ENCODE measurements at regions not wholly inside any gene's neighbourhood (a gene's known extent, or its start where the extent isn't known, plus 50 kb on each side); places are given as distances from the start of the nearest gene placed in this dataset.

GRCh38 chr3:87354398-87354797, 78.0 kb upstream of the POU1F1 start:
- no peak for DNase-seq (ENCODE audit: low read depth in 4 of 4, low spot score in 1 of 4)

- no peak for DNase-seq (ENCODE audit: low read depth in 4 of 4, low spot score in 1 of 4)
Observed at GRCh38 chr3:87351937-87352336, 75.6 kb upstream of the POU1F1 start.

GRCh38 chr3:87350367-87351199, 74.2 kb upstream of the POU1F1 start:
- DNase-seq (ENCODE audit: low read depth in 4 of 4, low spot score in 1 of 4), result no peak

- no peak for DNase-seq (ENCODE audit: low read depth in 4 of 4, low spot score in 1 of 4)
Observed at GRCh38 chr3:87349833-87350232, 73.4 kb upstream of the POU1F1 start.

- DNase-seq (ENCODE audit: low read depth in 4 of 4, low spot score in 1 of 4), result no peak
Observed at GRCh38 chr3:87336761-87337160, 60.4 kb upstream of the POU1F1 start.

GRCh38 chr3:87335931-87336330, 59.5 kb upstream of the POU1F1 start:
- no peak for DNase-seq (ENCODE audit: low read depth in 4 of 4, low spot score in 1 of 4)

DNA sequence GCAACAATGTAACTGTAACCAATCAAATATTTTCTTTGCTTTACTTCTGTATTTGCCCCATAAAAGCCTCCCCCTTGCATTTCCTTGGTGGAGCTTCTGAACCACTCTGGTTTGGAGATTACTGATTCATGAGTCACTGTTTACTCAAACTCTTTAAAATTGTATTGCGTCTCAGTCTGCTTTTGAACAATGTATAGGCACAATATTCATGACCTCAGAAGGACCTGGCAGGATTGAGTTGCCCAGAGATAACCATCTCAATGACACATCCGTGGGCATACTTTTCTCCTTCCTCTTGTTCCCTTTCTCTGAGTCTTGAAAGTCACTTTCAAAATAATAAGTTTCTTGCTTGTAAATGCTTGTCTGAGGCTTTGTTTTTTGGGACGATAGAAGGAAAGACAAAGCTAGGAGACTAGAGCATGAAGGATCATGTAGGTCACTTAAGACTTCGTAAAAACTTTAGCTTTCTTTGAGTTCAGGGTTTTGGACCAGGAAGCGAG, 57.1 kb upstream of the POU1F1 start:
- no peak for DNase-seq (ENCODE audit: low read depth in 4 of 4, low spot score in 1 of 4)

GRCh38 chr3:87332789-87333188, 56.4 kb upstream of the POU1F1 start:
- DNase-seq (ENCODE audit: low read depth in 4 of 4, low spot score in 1 of 4), result no peak

GRCh38 chr3:87329065-87329464, 52.7 kb upstream of the POU1F1 start:
- DNase-seq (ENCODE audit: low read depth in 4 of 4, low spot score in 1 of 4), result no peak

All from stimulated activated CD4-positive, alpha-beta T cell treated with anti-CD3 and anti-CD28 coated beads, Interleukin-1b, Interleukin-23, amount 100 ng/mL, for 24 hours (primary cell).